ENCODE measurements at regions not wholly inside any gene's neighbourhood (a gene's known extent, or its start where the extent isn't known, plus 50 kb on each side); places are given as distances from the start of the nearest gene placed in this dataset.
A peak's percentile ranks its signal among the peaks of the same experiment; 100 is the strongest.

GRCh38 chr4:181189751-181190150, 1053.5 kb upstream of the TENM3 start:
- DNase-seq = no peak

DNA sequence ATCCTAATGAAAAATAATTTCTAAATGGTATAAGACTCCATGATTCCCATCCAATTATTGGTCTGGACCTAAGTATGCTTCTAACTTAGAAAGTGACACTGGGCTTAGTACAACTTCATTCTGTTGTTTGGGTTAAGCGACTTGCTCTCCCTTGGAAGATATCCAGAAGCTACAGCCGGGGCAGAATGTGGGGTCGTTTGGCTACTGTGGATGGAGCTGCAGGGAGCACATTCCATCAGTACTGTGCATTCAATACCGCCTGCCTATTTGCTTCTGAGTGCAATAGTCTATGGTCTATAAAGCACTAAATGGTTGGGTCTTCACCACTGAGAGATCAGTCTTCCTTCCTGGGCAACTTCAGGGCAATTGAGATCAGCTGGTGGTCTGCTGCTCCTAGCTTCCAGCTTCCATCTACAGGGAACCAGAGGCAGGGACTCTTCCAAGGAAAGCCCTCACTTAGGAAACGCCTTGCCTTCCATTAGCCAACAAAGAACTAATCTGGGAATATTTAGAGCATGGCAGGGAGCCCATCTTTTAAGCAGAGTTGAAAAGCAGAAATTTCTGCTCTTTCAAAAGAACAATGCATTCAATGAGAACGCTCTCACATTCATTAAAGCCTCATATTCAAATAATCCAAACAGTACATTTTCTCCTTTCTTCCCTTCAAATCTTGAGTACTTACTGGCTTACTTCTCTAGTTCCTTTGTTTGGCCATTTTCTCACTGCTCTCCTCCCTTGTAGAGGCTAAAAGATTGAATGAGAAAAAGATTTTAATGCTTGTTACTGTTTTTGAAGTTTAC, 1049.9 kb upstream of the TENM3 start:
- no peak for DNase-seq

DNA sequence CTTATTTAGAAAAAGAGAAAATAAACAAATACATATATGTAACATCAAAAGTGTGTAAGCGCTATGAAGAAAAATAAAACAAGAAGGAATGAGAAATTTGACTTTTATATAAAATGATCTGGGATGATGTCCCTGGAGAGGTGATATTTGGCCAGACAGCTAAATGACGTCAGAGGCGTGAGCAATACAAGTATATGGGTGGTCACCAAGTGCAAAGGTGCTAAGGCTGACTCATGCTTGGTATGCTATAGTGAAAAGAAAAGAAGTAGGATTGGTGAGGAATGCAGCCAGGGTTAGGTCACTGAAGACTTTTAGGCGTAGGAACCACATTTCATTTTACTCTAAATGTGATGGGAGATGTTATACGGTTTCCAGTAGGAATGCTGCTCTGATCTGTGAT, 1049.1 kb upstream of the TENM3 start:
- no peak for DNase-seq

GRCh38 chr4:181200076-181200475, 1043.1 kb upstream of the TENM3 start:
- no peak for DNase-seq

- DNase-seq = no peak
Observed at GRCh38 chr4:181202240-181202639, 1041.0 kb upstream of the TENM3 start.

GRCh38 chr4:181204109-181204508, 1039.1 kb upstream of the TENM3 start:
- no peak for DNase-seq

GRCh38 chr4:181213551-181213950, 1029.7 kb upstream of the TENM3 start:
- DNase-seq = no peak

GRCh38 chr4:181216501-181216900, 1026.7 kb upstream of the TENM3 start:
- no peak for DNase-seq

DNA sequence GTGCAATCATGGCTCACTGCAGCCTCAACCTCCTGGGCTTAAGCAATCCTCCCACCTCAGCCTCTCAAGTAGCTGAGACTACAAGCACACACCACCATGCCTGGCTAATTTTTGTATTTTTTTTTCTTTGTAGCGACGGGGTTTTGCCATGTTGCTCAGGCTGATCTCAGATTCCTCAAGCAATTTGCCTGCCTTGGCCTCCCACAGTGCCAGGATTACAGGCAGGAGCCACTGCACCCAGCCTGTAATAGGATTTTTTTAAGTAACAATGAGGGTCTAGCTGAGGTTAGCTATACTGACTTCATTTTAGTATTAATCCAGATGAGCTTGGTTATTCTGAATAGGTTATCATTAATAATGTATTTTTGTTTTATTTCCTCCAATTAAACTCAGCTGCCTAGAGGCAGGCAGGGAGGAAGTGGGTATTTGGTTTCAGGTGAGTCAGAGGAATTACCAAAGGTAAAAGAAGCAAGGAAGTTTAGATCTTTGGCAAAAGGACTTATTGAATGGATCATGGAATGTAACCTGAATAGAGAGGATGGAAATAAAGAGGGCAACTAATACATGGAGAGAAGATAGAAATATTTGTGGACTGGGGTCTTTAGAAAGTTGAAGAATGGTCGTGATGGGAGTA, 1023.3 kb upstream of the TENM3 start:
- DNase-seq = no peak

DNA sequence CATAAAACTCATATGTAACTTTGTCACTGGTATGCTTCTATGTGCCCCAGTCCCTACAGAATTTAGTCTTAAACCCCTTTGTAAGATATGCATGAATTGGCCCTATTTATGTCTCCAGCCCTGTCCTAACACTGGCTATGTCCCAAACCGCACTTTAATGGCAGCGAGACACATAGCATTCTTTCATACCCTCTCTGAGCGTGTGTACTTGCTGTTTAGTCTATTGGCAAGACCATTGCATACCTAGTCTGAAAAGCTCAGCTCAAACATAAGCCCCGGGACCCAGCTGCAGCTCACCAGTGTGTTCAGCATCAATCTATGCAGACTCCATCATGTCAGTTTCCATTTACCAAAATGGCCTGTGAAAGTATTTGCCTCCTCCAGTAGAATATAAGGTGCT, 1018.4 kb upstream of the TENM3 start:
- DNase-seq = no peak

- DNase-seq = no peak
Observed at GRCh38 chr4:181225616-181226261, 1017.5 kb upstream of the TENM3 start.

- DNase-seq = no peak
Observed at GRCh38 chr4:181234951-181235680, 1008.1 kb upstream of the TENM3 start.

- no peak for DNase-seq
Observed at GRCh38 chr4:181245326-181245725, 997.9 kb upstream of the TENM3 start.

DNA sequence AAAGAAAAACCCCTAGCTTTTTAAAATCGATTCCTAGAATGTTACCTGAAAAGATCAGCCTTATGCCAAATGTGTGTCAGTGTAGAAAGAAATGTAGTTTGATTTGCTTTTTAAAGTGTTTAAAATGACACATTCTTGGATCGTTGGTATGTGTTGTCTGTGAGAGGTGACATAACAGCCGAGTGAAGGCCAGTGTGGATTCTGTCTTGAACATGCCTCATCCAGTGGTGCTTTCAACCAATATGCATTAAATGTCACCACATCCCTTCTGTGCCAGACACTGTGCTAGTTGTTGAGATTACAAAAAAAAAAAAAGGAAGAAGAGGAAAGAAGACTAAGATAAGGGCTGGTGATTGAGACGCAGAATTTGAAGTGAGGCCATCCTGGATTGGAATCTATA, 994.2 kb upstream of the TENM3 start:
- DNase-seq = no peak

- DNase-seq = no peak
Observed at GRCh38 chr4:181254771-181255170, 988.4 kb upstream of the TENM3 start.

DNA sequence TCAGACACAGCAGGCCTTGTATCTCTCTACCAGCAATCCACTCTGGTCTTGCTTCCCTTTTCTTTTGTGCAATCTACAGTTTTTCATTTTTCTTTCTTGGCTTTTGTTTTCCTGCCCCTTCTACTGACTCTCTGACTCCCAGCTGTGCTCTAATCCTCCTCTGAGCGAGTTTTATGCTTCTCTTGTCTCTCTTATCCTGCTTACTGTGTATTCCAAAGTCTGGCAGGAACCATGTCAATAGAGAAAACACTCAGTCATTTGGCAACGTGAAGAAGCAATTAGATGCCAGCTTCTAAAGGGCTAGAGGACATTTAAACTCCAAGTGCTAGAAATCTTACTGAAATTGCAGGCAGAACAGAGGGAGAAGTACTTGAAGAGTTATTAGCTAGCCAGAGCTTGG, 984.6 kb upstream of the TENM3 start:
- no peak for DNase-seq

DNA sequence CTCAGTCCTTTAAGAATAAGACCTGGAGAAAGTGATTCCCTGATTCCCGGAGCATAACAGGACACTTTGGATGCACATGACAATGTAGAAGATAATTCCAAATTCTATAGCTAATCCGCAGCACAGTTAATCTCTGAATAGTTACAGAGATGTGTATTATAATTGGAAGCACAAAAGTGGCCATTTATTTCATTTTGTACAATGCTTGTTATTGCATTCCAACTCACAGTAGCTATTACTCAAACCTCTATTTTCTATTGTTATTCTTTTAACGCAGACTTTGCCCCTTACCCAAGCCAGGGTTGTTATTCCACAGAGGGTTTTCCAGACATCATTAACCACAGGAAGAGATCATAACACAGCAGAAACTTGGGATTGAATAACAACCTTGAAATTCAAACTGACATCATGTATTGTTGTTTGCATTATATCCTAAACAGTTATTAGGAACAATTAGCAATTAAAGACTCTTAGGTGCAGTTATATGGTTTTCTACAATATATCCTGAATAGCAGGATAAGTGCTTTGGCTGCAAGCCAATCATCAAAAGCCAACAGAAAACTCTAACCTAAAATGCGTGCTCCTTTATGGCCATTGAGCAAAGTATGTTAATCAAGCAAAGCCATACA, 984.0 kb upstream of the TENM3 start:
- no peak for DNase-seq

DNA sequence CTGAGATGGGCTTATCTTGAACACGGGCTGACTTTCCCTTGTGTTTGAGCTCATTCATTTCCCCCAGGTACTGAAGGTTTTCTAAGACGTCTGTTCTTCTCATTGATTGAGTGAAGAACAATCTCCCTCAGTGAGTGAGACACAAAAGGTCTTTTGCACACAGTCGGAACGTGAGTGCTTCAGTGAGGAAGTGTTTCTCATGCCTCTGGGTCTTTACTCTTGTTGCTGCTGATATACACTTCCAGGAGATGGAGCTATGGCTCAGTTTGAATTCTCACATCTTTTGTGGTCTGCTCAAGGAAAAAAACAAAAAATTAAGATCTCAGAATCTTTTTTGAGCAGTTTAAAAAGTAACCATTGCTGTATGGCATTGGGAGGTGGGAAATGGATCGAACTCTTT, 981.9 kb upstream of the TENM3 start:
- peak; percentile 7 for DNase-seq

- no peak for DNase-seq
Observed at GRCh38 chr4:181264893-181265292, 978.3 kb upstream of the TENM3 start.

GRCh38 chr4:181265370-181265769, 977.8 kb upstream of the TENM3 start:
- DNase-seq = no peak

- DNase-seq = no peak
Observed at GRCh38 chr4:181271116-181271640, 972.0 kb upstream of the TENM3 start.

DNA sequence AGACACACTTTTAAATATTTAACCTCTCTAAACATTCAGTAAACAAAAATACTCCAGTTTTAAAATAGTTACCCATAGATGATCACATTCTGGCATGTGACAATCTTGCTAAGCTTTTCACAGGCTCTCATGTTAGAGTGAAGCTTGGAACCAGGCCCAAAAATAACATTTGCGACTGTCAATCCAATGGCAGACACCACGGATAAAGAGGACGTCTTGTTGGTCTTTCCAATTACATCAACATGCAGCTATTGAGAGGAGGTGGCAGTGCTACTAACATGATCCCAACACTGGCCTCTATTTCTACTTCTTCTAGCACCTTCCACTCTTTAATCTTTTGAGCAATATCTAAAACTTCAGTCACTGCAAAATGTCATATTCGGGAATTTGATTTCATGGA, 970.8 kb upstream of the TENM3 start:
- DNase-seq = no peak

DNA sequence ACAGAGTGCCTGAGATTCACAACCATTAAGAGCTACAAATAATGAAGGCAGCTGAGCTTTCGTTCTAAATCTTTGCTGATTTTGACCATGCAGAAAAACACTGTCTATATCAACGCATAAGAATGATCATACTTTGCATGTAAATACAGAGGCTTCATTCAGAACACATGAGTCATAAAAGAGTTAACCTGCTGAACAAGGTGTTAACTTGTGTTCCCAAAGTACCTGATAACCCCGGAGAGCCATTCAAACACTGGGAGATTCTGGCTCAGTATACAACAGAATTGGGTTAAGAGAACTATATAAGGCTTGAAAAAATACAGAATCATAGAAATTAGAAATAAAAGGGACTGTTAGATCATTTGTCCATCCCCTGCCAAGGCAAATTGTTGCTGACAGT, 964.3 kb upstream of the TENM3 start:
- DNase-seq = no peak

Measured in amniotic stem cell (primary cell).